ENCODE measurements at regions not wholly inside any gene's neighbourhood (a gene's known extent, or its start where the extent isn't known, plus 50 kb on each side); places are given as distances from the start of the nearest gene placed in this dataset.

DNA sequence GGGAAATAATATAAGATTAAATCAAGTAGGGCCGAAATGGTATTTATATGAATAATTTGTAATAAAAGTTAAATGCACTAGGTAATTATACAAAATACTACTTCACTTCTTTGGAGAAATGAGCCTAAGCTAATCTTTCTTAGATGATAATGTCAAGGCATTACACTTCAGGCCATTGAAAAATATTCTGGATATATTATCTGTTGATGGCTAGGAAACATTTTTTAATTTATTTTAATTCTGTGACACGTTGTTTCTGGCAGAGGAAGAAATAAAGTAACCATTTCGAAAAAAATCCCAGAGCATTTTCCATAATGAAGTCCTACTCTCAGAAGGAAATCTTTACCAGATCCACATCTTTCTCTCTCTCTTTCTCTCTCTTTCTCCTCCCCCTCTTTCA is 133.9 kb downstream of the MMUT start:
- TF ChIP-seq EZH2 (IDR thresholded peaks at IDR 0.05; ENCODE audit: borderline replicate concordance, control insufficient read depth, low read depth, low read length): no peak
- TF ChIP-seq, protein P1, sequence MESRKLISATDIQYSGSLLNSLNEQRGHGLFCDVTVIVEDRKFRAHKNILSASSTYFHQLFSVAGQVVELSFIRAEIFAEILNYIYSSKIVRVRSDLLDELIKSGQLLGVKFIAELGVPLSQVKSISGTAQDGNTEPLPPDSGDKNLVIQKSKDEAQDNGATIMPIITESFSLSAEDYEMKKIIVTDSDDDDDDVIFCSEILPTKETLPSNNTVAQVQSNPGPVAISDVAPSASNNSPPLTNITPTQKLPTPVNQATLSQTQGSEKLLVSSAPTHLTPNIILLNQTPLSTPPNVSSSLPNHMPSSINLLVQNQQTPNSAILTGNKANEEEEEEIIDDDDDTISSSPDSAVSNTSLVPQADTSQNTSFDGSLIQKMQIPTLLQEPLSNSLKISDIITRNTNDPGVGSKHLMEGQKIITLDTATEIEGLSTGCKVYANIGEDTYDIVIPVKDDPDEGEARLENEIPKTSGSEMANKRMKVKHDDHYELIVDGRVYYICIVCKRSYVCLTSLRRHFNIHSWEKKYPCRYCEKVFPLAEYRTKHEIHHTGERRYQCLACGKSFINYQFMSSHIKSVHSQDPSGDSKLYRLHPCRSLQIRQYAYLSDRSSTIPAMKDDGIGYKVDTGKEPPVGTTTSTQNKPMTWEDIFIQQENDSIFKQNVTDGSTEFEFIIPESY (IDR thresholded peaks at IDR 0.05): no peak
- TF ChIP-seq, protein P2, sequence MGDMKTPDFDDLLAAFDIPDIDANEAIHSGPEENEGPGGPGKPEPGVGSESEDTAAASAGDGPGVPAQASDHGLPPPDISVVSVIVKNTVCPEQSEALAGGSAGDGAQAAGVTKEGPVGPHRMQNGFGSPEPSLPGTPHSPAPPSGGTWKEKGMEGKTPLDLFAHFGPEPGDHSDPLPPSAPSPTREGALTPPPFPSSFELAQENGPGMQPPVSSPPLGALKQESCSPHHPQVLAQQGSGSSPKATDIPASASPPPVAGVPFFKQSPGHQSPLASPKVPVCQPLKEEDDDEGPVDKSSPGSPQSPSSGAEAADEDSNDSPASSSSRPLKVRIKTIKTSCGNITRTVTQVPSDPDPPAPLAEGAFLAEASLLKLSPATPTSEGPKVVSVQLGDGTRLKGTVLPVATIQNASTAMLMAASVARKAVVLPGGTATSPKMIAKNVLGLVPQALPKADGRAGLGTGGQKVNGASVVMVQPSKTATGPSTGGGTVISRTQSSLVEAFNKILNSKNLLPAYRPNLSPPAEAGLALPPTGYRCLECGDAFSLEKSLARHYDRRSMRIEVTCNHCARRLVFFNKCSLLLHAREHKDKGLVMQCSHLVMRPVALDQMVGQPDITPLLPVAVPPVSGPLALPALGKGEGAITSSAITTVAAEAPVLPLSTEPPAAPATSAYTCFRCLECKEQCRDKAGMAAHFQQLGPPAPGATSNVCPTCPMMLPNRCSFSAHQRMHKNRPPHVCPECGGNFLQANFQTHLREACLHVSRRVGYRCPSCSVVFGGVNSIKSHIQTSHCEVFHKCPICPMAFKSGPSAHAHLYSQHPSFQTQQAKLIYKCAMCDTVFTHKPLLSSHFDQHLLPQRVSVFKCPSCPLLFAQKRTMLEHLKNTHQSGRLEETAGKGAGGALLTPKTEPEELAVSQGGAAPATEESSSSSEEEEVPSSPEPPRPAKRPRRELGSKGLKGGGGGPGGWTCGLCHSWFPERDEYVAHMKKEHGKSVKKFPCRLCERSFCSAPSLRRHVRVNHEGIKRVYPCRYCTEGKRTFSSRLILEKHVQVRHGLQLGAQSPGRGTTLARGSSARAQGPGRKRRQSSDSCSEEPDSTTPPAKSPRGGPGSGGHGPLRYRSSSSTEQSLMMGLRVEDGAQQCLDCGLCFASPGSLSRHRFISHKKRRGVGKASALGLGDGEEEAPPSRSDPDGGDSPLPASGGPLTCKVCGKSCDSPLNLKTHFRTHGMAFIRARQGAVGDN (IDR thresholded peaks at IDR 0.05): no peak
- TF ChIP-seq HDAC2 (IDR thresholded peaks at IDR 0.05): no peak
- TF ChIP-seq, protein P3, sequence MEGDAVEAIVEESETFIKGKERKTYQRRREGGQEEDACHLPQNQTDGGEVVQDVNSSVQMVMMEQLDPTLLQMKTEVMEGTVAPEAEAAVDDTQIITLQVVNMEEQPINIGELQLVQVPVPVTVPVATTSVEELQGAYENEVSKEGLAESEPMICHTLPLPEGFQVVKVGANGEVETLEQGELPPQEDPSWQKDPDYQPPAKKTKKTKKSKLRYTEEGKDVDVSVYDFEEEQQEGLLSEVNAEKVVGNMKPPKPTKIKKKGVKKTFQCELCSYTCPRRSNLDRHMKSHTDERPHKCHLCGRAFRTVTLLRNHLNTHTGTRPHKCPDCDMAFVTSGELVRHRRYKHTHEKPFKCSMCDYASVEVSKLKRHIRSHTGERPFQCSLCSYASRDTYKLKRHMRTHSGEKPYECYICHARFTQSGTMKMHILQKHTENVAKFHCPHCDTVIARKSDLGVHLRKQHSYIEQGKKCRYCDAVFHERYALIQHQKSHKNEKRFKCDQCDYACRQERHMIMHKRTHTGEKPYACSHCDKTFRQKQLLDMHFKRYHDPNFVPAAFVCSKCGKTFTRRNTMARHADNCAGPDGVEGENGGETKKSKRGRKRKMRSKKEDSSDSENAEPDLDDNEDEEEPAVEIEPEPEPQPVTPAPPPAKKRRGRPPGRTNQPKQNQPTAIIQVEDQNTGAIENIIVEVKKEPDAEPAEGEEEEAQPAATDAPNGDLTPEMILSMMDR (IDR thresholded peaks at IDR 0.05 in 2 of 3, conservative IDR thresholded peaks at IDR 0.05 in 1 of 3; ENCODE audit: control insufficient read depth in 2 of 3, extremely low read depth in 1 of 3, insufficient read depth in 1 of 3, low read depth in 3 of 3, low read length in 3 of 3): no peak
- no peak for TF ChIP-seq BHLHE40 (IDR thresholded peaks at IDR 0.05; ENCODE audit: borderline replicate concordance in 1 of 2, low read depth in 2 of 2, low read length in 1 of 2)
- no peak for TF ChIP-seq CHD4 (IDR thresholded peaks at IDR 0.05)
- TF ChIP-seq FOS (IDR thresholded peaks at IDR 0.05; ENCODE audit: borderline replicate concordance, extremely low read depth, insufficient read length): no peak
- no peak for TF ChIP-seq JUND (IDR thresholded peaks at IDR 0.05; ENCODE audit: low read depth, low read length)
- TF ChIP-seq MTA2 (IDR thresholded peaks at IDR 0.05; ENCODE audit: low read depth): no peak
- no peak for TF ChIP-seq ZNF274 (IDR thresholded peaks at IDR 0.05; ENCODE audit: insufficient read depth, insufficient read length)
- no peak for TF ChIP-seq SMC3 (IDR thresholded peaks at IDR 0.05; ENCODE audit: borderline replicate concordance, low read length)
- TF ChIP-seq, protein P4, sequence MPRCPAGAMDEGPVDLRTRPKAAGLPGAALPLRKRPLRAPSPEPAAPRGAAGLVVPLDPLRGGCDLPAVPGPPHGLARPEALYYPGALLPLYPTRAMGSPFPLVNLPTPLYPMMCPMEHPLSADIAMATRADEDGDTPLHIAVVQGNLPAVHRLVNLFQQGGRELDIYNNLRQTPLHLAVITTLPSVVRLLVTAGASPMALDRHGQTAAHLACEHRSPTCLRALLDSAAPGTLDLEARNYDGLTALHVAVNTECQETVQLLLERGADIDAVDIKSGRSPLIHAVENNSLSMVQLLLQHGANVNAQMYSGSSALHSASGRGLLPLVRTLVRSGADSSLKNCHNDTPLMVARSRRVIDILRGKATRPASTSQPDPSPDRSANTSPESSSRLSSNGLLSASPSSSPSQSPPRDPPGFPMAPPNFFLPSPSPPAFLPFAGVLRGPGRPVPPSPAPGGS (IDR thresholded peaks at IDR 0.05; ENCODE audit: borderline replicate concordance, insufficient read depth, low read depth, low read length, poor library complexity, severe bottlenecking): no peak

Data from GM12878 (cell line).